OCI-LY7 (cell line): ENCODE measurements at regions not wholly inside any gene's neighbourhood (a gene's known extent, or its start where the extent isn't known, plus 50 kb on each side); places are given as distances from the start of the nearest gene placed in this dataset.

ENCODE experiments used
- BruUV-seq: library from RNA; stranded (reverse); fragments of 400-500 nt; replicated peaks from 2 replicates; lab custom pipeline; 2021; lab: Mats Ljungman, UMichigan
- CTCF ChIA-PET: fragments of 300-600 bp; sonication (Branson Sonifier 250); formaldehyde crosslinking; loops from one replicate; lab custom pipeline; 2022; ENCODE audit warnings: antibody characterized with exemption; ENCODE audit not compliant: unreplicated experiment; lab: Charles Lee
- POLR2A ChIA-PET: fragments of 300-600 bp; sonication (Branson Sonifier 250); formaldehyde crosslinking; loops from one replicate; lab custom pipeline; 2022; ENCODE audit warnings: antibody characterized with exemption; lab: Charles Lee
- DNase-seq: peaks from one replicate; pipeline ENCODE4 v3.0.0-alpha.2; 2015; ENCODE audit warnings: low spot score
- H2AFZ ChIP-seq: fragments of 200-600 bp; sonication (generic), shearing (Covaris generic); 2 replicates; pipeline ENCODE4 v1.6.1; 2014; ENCODE audit warnings: mild to moderate bottlenecking, antibody characterized with exemption, low read length, moderate library complexity
- H3K27ac ChIP-seq: fragments of 200-600 bp; sonication (generic); 2 replicates; pipeline ENCODE4 v1.5.1; 2014; ENCODE audit warnings: mixed run types, low read depth, mild to moderate bottlenecking, moderate library complexity, low read length, inconsistent platforms; ENCODE audit not compliant: poor library complexity, severe bottlenecking
- H3K36me3 ChIP-seq: fragments of 200-600 bp; sonication (generic); 2 replicates; pipeline ENCODE4 v1.6.1; 2014; ENCODE audit warnings: mild to moderate bottlenecking, antibody characterized with exemption, low read length, moderate library complexity, mixed read lengths; ENCODE audit not compliant: insufficient read depth
- H3K4me1 ChIP-seq: fragments of 200-600 bp; sonication (generic); 2 replicates; pipeline ENCODE4 v1.5.1; 2014; ENCODE audit warnings: mild to moderate bottlenecking, low read length; ENCODE audit not compliant: insufficient read depth, poor library complexity, severe bottlenecking
- H3K4me2 ChIP-seq: fragments of 200-600 bp; sonication (generic); 2 replicates; pipeline ENCODE4 v1.6.1; 2014; ENCODE audit warnings: mild to moderate bottlenecking, low read length
- H3K4me3 ChIP-seq: fragments of 200-600 bp; sonication (generic); 2 replicates; pipeline ENCODE4 v1.5.1; 2014; ENCODE audit warnings: mild to moderate bottlenecking, low read depth, low read length; ENCODE audit not compliant: poor library complexity, severe bottlenecking
- H3K79me2 ChIP-seq: fragments of 200-600 bp; sonication (generic); 2 replicates; pipeline ENCODE4 v1.6.1; 2016; ENCODE audit warnings: low read depth, mild to moderate bottlenecking, low read length, moderate library complexity, mixed read lengths; ENCODE audit not compliant: insufficient read depth
- H3K9me2 ChIP-seq: fragments of 200-600 bp; sonication (generic); 2 replicates; pipeline ENCODE4 v1.6.1; 2016; ENCODE audit warnings: mild to moderate bottlenecking, low read length, mixed read lengths; ENCODE audit not compliant: insufficient read depth
- H3K9me3 ChIP-seq: fragments of 200-600 bp; sonication (generic); 2 replicates; pipeline ENCODE4 v1.6.1; 2014; ENCODE audit warnings: mild to moderate bottlenecking, mixed run types, low read length, mixed read lengths
- H4K20me1 ChIP-seq: fragments of 200-600 bp; sonication (generic); 2 replicates; pipeline ENCODE4 v1.6.1; 2014; ENCODE audit warnings: mild to moderate bottlenecking, antibody characterized with exemption, low read length, moderate library complexity, mixed read lengths; ENCODE audit not compliant: insufficient read depth
- CTCF ChIP-seq: fragments of 200-600 bp; sonication (generic); conservative IDR thresholded peaks from 2 replicates; pipeline ENCODE4 v1.5.1; 2014; ENCODE audit warnings: mild to moderate bottlenecking, antibody characterized with exemption, low read length, moderate library complexity, mixed read lengths
- EZH2phosphoT487 ChIP-seq: fragments of 200-600 bp; sonication (generic); IDR thresholded peaks from 2 replicates; pipeline ENCODE4 v1.6.1; 2018; ENCODE audit warnings: low read depth, borderline replicate concordance, mild to moderate bottlenecking, mixed run types, antibody characterized with exemption, low read length, moderate library complexity, mixed read lengths
- intact Hi-C: fragments of 100-400 bp; cut with micrococcal nuclease; formaldehyde crosslinking; loops from one replicate; pipeline ENCODE4 v1.10.0; 2022; ENCODE audit not compliant: unreplicated experiment

GRCh38 chr7:118572604-118573003 lies 348.1 kb downstream of the ANKRD7 start:
- ChIA-PET CTCF (no interaction called here), POLR2A (interaction anchor here (0.5 kb wide), 1 partner anchor 35 kb away, joined by 4 read pairs; no protein-coding TSS in a partner anchor)
- Histone ChIP-seq H3K4me2 (no peak overlapping the region), H3K27ac (no peak overlapping the region), H3K4me1 (no peaks in the 10 kb centered on the region), H3K9me3 (no peaks in the 10 kb centered on the region), H3K36me3 (no peaks in the 10 kb centered on the region), H3K4me3 (no peak overlapping the region), H2AFZ (no peak overlapping the region), H3K9me2 (no peaks in the 10 kb centered on the region), H3K79me2 (no peaks in the 10 kb centered on the region), H4K20me1 (no peaks in the 10 kb centered on the region)
- TF ChIP-seq EZH2phosphoT487 (no peak), CTCF (no peak)
- BruUV-seq = no TSS peak
- intact Hi-C loops = no loop called here
- DNase-seq = no peak

DNA sequence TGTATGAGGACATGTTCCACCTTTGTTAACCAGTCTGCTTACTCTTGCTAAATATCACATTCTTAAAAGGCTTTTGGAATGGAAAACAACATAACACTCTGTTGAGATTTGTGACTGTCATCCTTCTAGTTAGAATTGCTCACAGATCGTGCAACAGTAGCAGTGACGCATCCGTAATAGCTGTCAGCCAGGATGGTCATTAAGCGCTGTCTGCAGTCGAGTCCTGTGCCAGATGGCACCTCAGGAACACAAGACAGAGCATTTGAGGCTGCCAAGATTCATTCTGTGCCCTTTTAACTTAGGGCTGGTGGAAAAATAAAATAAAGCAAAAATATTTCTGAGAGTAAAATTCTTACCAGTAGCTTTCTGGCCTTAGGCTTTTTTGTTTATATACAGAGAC lies 348.6 kb downstream of the ANKRD7 start:
- Histone ChIP-seq H3K79me2 (no peaks in the 10 kb centered on the region), H3K4me1 (no peaks in the 10 kb centered on the region), H2AFZ (no peak overlapping the region), H3K27ac (no peak overlapping the region), H3K9me3 (no peaks in the 10 kb centered on the region), H4K20me1 (no peaks in the 10 kb centered on the region), H3K4me2 (no peak overlapping the region), H3K9me2 (no peaks in the 10 kb centered on the region), H3K4me3 (no peak overlapping the region), H3K36me3 (no peaks in the 10 kb centered on the region)
- CTCF ChIA-PET = no interaction called here
- no TSS peak for BruUV-seq
- POLR2A ChIA-PET = interaction anchor here (0.7 kb wide), 1 partner anchor 99 kb away, joined by 3 read pairs; no protein-coding TSS in a partner anchor
- no peak for DNase-seq
- TF ChIP-seq EZH2phosphoT487 (no peak), CTCF (no peak)
- intact Hi-C loops = no loop called here

- POLR2A ChIA-PET = no interaction called here
- CTCF ChIA-PET = no interaction called here
- intact Hi-C loops = no loop called here
- H4K20me1 ChIP-seq = no peaks in the 10 kb centered on the region
- H3K9me2 ChIP-seq = no peaks in the 10 kb centered on the region
- H3K9me3 ChIP-seq = no peaks in the 10 kb centered on the region
- H3K4me3 ChIP-seq = no peak overlapping the region
- H3K36me3 ChIP-seq = no peaks in the 10 kb centered on the region
- no peak overlapping the region for H2AFZ ChIP-seq
- H3K27ac ChIP-seq = no peak overlapping the region
- no peak overlapping the region for H3K4me2 ChIP-seq
- no TSS peak for BruUV-seq
- no peaks in the 10 kb centered on the region for H3K4me1 ChIP-seq
- H3K79me2 ChIP-seq = no peaks in the 10 kb centered on the region
- TF ChIP-seq EZH2phosphoT487 = no peak
- no peak for TF ChIP-seq CTCF
- DNase-seq = no peak
These were observed 351.0 kb downstream of the ANKRD7 start for GRCh38 chr7:118575393-118575948.
